GM23248 (cell line): ENCODE measurements at regions not wholly inside any gene's neighbourhood (a gene's known extent, or its start where the extent isn't known, plus 50 kb on each side); places are given as distances from the start of the nearest gene placed in this dataset.

Source experiments
- EZH2 ChIP-seq: fragments of 200-600 bp; sonication (generic); IDR thresholded peaks from 2 replicates; pipeline ENCODE4 v1.6.1; 2018; ENCODE audit warnings: antibody characterized with exemption, mild to moderate bottlenecking; ENCODE audit not compliant: insufficient read depth, poor library complexity, severe bottlenecking
- EZH2phosphoT487 ChIP-seq: fragments of 200-600 bp; sonication (generic); IDR thresholded peaks from 2 replicates; pipeline ENCODE4 v1.6.1; 2018; ENCODE audit warnings: antibody characterized with exemption, moderate library complexity, mild to moderate bottlenecking, low read depth; ENCODE audit not compliant: insufficient read depth

- TF ChIP-seq EZH2 (no peak), EZH2phosphoT487 (no peak)
These were observed 135.4 kb downstream of the HMHB1 start for GRCh38 chr5:143947313-143947712.
